ENCODE measurements at regions not wholly inside any gene's neighbourhood (a gene's known extent, or its start where the extent isn't known, plus 50 kb on each side); places are given as distances from the start of the nearest gene placed in this dataset.

GRCh38 chr15:66986951-66987350, 78.5 kb upstream of the SMAD3 start:
- TF ChIP-seq GATA3 (IDR thresholded peaks at IDR 0.05; ENCODE audit: low read depth, low read length) (no peak), GATA2 (IDR thresholded peaks at IDR 0.05; ENCODE audit: low read depth, low read length) (no peak)
